ENCODE measurements at regions not wholly inside any gene's neighbourhood (a gene's known extent, or its start where the extent isn't known, plus 50 kb on each side); places are given as distances from the start of the nearest gene placed in this dataset.

DNA sequence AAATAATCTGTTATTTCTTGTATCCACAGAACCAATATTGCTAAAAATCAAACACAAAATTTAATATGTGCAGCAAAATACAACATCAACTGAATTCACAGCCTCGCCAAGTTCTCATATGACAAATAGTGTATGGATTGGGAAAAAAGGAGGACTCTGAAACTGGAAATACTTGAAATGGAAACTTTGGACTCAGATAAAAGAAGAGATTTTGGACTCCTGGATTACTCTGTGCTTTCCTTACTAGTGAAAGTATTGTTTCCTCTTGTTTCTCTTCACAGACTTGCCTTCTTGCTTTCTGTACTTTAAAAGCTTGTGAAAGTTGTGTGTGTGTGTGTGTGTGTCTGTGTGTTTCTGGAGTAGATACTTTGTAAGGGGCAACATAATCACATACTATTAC lies 1596.3 kb downstream of the PCDH9 start:
- CTCF ChIA-PET (ENCODE audit: low intra/inter-chr PET ratio, low total read pairs) = no interaction called here
- H4K20me1 ChIP-seq (ENCODE audit: insufficient read depth, low read length) = no peaks in the 10 kb centered on the region
- H3K27me3 ChIP-seq (ENCODE audit: control insufficient read depth in 1 of 2, insufficient read depth in 2 of 2, low read length in 2 of 2) = no peaks in the 10 kb centered on the region
- no peak for ATAC-seq
- H3K9ac ChIP-seq (ENCODE audit: insufficient read depth, low read depth, low read length) = no peak overlapping the region
- no peaks in the 10 kb centered on the region for H3K4me1 ChIP-seq (ENCODE audit: insufficient read depth, low read length)
- FAIRE-seq = no peak
- H2AFZ ChIP-seq (ENCODE audit: low read length) = no peak overlapping the region
- H3K36me3 ChIP-seq (replicated peaks in 1 of 2; ENCODE audit: control insufficient read depth in 1 of 2, insufficient read depth in 2 of 2, low read length in 2 of 2) = no peaks in the 10 kb centered on the region
- H3K79me2 ChIP-seq (ENCODE audit: insufficient read depth, low read length) = no peaks in the 10 kb centered on the region
- no peak for DNase-seq (ENCODE audit: low spot score)
- no peak overlapping the region for H3K4me3 ChIP-seq (replicated peaks in 1 of 3; ENCODE audit: insufficient read depth in 1 of 3, low read depth in 2 of 3, low read length in 3 of 3)
- H3K9me3 ChIP-seq (ENCODE audit: low read length) = no peaks in the 10 kb centered on the region
- TF ChIP-seq, protein P1, sequence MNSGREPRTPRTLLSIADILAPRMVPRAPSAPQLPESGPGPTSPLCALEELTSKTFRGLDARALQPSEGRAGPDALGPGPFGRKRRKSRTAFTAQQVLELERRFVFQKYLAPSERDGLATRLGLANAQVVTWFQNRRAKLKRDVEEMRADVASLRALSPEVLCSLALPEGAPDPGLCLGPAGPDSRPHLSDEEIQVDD (CRISPR knock-in tag; IDR thresholded peaks at IDR 0.05; ENCODE audit: borderline replicate concordance) = no peak
- TF ChIP-seq NFATC3 (CRISPR knock-in tag; IDR thresholded peaks at IDR 0.05) = no peak
- TF ChIP-seq ZBTB3 (CRISPR knock-in tag; IDR thresholded peaks at IDR 0.05; ENCODE audit: borderline replicate concordance, low read depth) = no peak
- TF ChIP-seq PPARG (CRISPR knock-in tag; conservative IDR thresholded peaks at IDR 0.05) = no peak
- TF ChIP-seq ISL2 (CRISPR knock-in tag; IDR thresholded peaks at IDR 0.05) = no peak
- TF ChIP-seq, protein P2, sequence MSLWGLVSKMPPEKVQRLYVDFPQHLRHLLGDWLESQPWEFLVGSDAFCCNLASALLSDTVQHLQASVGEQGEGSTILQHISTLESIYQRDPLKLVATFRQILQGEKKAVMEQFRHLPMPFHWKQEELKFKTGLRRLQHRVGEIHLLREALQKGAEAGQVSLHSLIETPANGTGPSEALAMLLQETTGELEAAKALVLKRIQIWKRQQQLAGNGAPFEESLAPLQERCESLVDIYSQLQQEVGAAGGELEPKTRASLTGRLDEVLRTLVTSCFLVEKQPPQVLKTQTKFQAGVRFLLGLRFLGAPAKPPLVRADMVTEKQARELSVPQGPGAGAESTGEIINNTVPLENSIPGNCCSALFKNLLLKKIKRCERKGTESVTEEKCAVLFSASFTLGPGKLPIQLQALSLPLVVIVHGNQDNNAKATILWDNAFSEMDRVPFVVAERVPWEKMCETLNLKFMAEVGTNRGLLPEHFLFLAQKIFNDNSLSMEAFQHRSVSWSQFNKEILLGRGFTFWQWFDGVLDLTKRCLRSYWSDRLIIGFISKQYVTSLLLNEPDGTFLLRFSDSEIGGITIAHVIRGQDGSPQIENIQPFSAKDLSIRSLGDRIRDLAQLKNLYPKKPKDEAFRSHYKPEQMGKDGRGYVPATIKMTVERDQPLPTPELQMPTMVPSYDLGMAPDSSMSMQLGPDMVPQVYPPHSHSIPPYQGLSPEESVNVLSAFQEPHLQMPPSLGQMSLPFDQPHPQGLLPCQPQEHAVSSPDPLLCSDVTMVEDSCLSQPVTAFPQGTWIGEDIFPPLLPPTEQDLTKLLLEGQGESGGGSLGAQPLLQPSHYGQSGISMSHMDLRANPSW (CRISPR knock-in tag; IDR thresholded peaks at IDR 0.05; ENCODE audit: borderline replicate concordance) = no peak
- no peak for TF ChIP-seq ZNF260 (CRISPR knock-in tag; IDR thresholded peaks at IDR 0.05; ENCODE audit: borderline replicate concordance, low read depth)
- no peak for TF ChIP-seq MED1 (CRISPR knock-in tag; IDR thresholded peaks at IDR 0.05)
- TF ChIP-seq EHMT2 (IDR thresholded peaks at IDR 0.05; ENCODE audit: borderline replicate concordance, low read depth, low read length) = no peak
- no peak for TF ChIP-seq IKZF4 (CRISPR knock-in tag; IDR thresholded peaks at IDR 0.05; ENCODE audit: borderline replicate concordance, low read depth, not compliant biosample characterization)
- no peak for TF ChIP-seq CENPT (CRISPR knock-in tag; IDR thresholded peaks at IDR 0.05; ENCODE audit: low read depth)
- no peak for TF ChIP-seq SUZ12 (IDR thresholded peaks at IDR 0.05; ENCODE audit: low read depth, low read length)
- no peak for TF ChIP-seq THAP9 (CRISPR knock-in tag; IDR thresholded peaks at IDR 0.05; ENCODE audit: borderline replicate concordance)
- TF ChIP-seq TARDBP (CRISPR knock-in tag; IDR thresholded peaks at IDR 0.05) = no peak
- TF ChIP-seq TAF15 (IDR thresholded peaks at IDR 0.05; ENCODE audit: low read depth, low read length, poor library complexity, severe bottlenecking) = no peak
- no peak for TF ChIP-seq CC2D1A (CRISPR knock-in tag; IDR thresholded peaks at IDR 0.05)
- TF ChIP-seq GATA4 (IDR thresholded peaks at IDR 0.05; ENCODE audit: borderline replicate concordance, low read depth) = no peak
- no peak for TF ChIP-seq POLR2A (IDR thresholded peaks at IDR 0.05; ENCODE audit: insufficient read depth in 1 of 2, low read depth in 2 of 2, low read length in 2 of 2)
- TF ChIP-seq HNRNPLL (IDR thresholded peaks at IDR 0.05; ENCODE audit: low read depth, low read length, poor library complexity, severe bottlenecking) = no peak
- no peak for TF ChIP-seq TBL1XR1 (IDR thresholded peaks at IDR 0.05; ENCODE audit: borderline replicate concordance, low read length, partially characterized antibody)
- in situ Hi-C loops (cut with HindIII; ENCODE audit: extremely low pct_ligation_motif_present, low pct_unique_long_range_greater_than_20kb) (loop anchor here (25.0 kb wide), 2 partner anchors 1172 to 1603 kb away; partner anchors contain the start of gene PCDH9), intact Hi-C loops (cut with micrococcal nuclease; ENCODE audit: unreplicated experiment) (no loop called here)
- BruUV-seq (replicated peaks) = no TSS peak
- H3K4me2 ChIP-seq (ENCODE audit: low read depth, low read length) = no peak overlapping the region
- POLR2A ChIA-PET = no interaction called here
- 21% methylated on average over 1 of the region's 1 CpG for WGBS (ENCODE audit: low lambda C conversion rate)
- H3K27ac ChIP-seq (ENCODE audit: extremely low read length, insufficient read depth, low read length) = no peak overlapping the region
